Stimulated activated CD8-positive, alpha-beta memory T cell treated with anti-CD3 and anti-CD28 coated beads, Interleukin-4, amount 100 ng/mL, for 48 hours (primary cell): ENCODE measurements at regions not wholly inside any gene's neighbourhood (a gene's known extent, or its start where the extent isn't known, plus 50 kb on each side); places are given as distances from the start of the nearest gene placed in this dataset.
"Not testable (repeated sequence)": the region's sequence is repeated elsewhere in the genome, so short reads cannot be mapped to it uniquely, and the experiment has no call there.

Experiments used
- DNase-seq: peaks from one replicate; pipeline ENCODE4 v3.0.0-alpha.2; 2020

- no peak for DNase-seq
Measured at GRCh38 chr3:174336784-174337183, 522.4 kb upstream of the NAALADL2 start.

- DNase-seq, result no peak
Measured at GRCh38 chr3:174337227-174337626, 521.9 kb upstream of the NAALADL2 start.

GRCh38 chr3:174340624-174341587 lies 518.2 kb upstream of the NAALADL2 start:
- no peak for DNase-seq

- DNase-seq, result no peak
Measured at GRCh38 chr3:174342171-174342570, 517.0 kb upstream of the NAALADL2 start.

- no peak for DNase-seq
Measured at GRCh38 chr3:174342941-174343501, 516.1 kb upstream of the NAALADL2 start.

GRCh38 chr3:174346141-174346540 lies 513.0 kb upstream of the NAALADL2 start:
- no peak for DNase-seq

GRCh38 chr3:174346571-174346970 lies 512.6 kb upstream of the NAALADL2 start:
- DNase-seq, result no peak

- no peak for DNase-seq
Measured at GRCh38 chr3:174347474-174348138, 511.5 kb upstream of the NAALADL2 start.

- no peak for DNase-seq
Measured at GRCh38 chr3:174352227-174352626, 506.9 kb upstream of the NAALADL2 start.

- DNase-seq, result no peak
Measured at GRCh38 chr3:174355505-174355904, 503.6 kb upstream of the NAALADL2 start.

GRCh38 chr3:174356596-174356995 lies 502.5 kb upstream of the NAALADL2 start:
- no peak for DNase-seq

GRCh38 chr3:174358252-174358651 lies 500.9 kb upstream of the NAALADL2 start:
- no peak for DNase-seq

- DNase-seq, result no peak
Measured at GRCh38 chr3:174362556-174362955, 496.6 kb upstream of the NAALADL2 start.

GRCh38 chr3:174363256-174363655 lies 495.9 kb upstream of the NAALADL2 start:
- no peak for DNase-seq

GRCh38 chr3:174365796-174366195 lies 493.3 kb upstream of the NAALADL2 start:
- DNase-seq, result no peak

- DNase-seq, result not testable (repeated sequence)
Measured at GRCh38 chr3:174366904-174367303, 492.2 kb upstream of the NAALADL2 start.

- DNase-seq, result no peak
Measured at GRCh38 chr3:174376346-174376745, 482.8 kb upstream of the NAALADL2 start.

GRCh38 chr3:174377096-174377495 lies 482.0 kb upstream of the NAALADL2 start:
- no peak for DNase-seq

GRCh38 chr3:174377684-174378083 lies 481.4 kb upstream of the NAALADL2 start:
- DNase-seq, result no peak

GRCh38 chr3:174382878-174383277 lies 476.3 kb upstream of the NAALADL2 start:
- DNase-seq, result no peak

- DNase-seq, result no peak
Measured at GRCh38 chr3:174387736-174388135, 471.4 kb upstream of the NAALADL2 start.

- no peak for DNase-seq
Measured at GRCh38 chr3:174397848-174398247, 461.3 kb upstream of the NAALADL2 start.

- no peak for DNase-seq
Measured at GRCh38 chr3:174398761-174399160, 460.4 kb upstream of the NAALADL2 start.

- DNase-seq, result no peak
Measured at GRCh38 chr3:174403831-174404230, 455.3 kb upstream of the NAALADL2 start.
